Neural progenitor cell (in vitro differentiated cells): ENCODE measurements at regions not wholly inside any gene's neighbourhood (a gene's known extent, or its start where the extent isn't known, plus 50 kb on each side); places are given as distances from the start of the nearest gene placed in this dataset.

Source experiments
- DNase-seq: peaks from one replicate; pipeline ENCODE4 v3.0.0-alpha.2; 2016; ENCODE audit warnings: low spot score
- H2AFZ ChIP-seq: fragments of 200-600 bp; sonication (generic); replicated peaks from 2 replicates; pipeline ENCODE4 v1.6.1; 2016; ENCODE audit warnings: antibody characterized with exemption
- H3F3A ChIP-seq: fragments of 200-600 bp; sonication (generic); 2 replicates; pipeline ENCODE4 v1.6.1; 2016; ENCODE audit warnings: antibody characterized with exemption, low read depth
- H3K27ac ChIP-seq: fragments of 200-600 bp; sonication (generic); 2 replicates; pipeline ENCODE4 v1.5.1; 2016; ENCODE audit warnings: mild to moderate bottlenecking
- H3K27me3 ChIP-seq: fragments of 200-600 bp; sonication (generic); 2 replicates; pipeline ENCODE4 v1.6.1; 2016; ENCODE audit warnings: mild to moderate bottlenecking, moderate library complexity
- H3K36me3 ChIP-seq: fragments of 200-600 bp; sonication (generic); 2 replicates; pipeline ENCODE4 v1.5.1; 2016
- H3K4me1 ChIP-seq: fragments of 200-600 bp; sonication (generic); 2 replicates; pipeline ENCODE4 v1.6.1; 2016; ENCODE audit warnings: mixed run types
- H3K4me2 ChIP-seq: fragments of 200-600 bp; sonication (generic); 2 replicates; pipeline ENCODE4 v1.6.1; 2016
- H3K4me3 ChIP-seq: fragments of 200-600 bp; sonication (generic); 2 replicates; pipeline ENCODE4 v1.5.1; 2016
- H3K79me2 ChIP-seq: fragments of 200-600 bp; sonication (generic); 2 replicates; pipeline ENCODE4 v1.6.1; 2016; ENCODE audit warnings: low read depth
- H3K9ac ChIP-seq: fragments of 200-600 bp; sonication (generic); 2 replicates; pipeline ENCODE4 v1.6.1; 2016
- H3K9me3 ChIP-seq: fragments of 200-600 bp; sonication (generic); 2 replicates; pipeline ENCODE4 v1.5.1; 2016; ENCODE audit warnings: low read depth
- H4K20me1 ChIP-seq: fragments of 200-600 bp; sonication (generic); 2 replicates; pipeline ENCODE4 v1.6.1; 2016; ENCODE audit warnings: low read depth
- H3K27ac Mint-ChIP-seq: 3 replicates; pipeline ENCODE4 v1.8.0; 2021; ENCODE audit warnings: mixed read lengths
- H3K27me3 Mint-ChIP-seq: 2 replicates; pipeline ENCODE4 v1.8.0; 2022; ENCODE audit warnings: low read depth, mild to moderate bottlenecking, inconsistent platforms, moderate library complexity, mixed read lengths; ENCODE audit not compliant: insufficient read depth
- H3K36me3 Mint-ChIP-seq: 3 replicates; pipeline ENCODE4 v1.8.0; 2021; ENCODE audit warnings: mixed read lengths
- H3K4me1 Mint-ChIP-seq: 3 replicates; pipeline ENCODE4 v1.8.0; 2021; ENCODE audit warnings: mixed read lengths
- H3K4me3 Mint-ChIP-seq: 3 replicates; pipeline ENCODE4 v1.8.0; 2021; ENCODE audit warnings: mild to moderate bottlenecking, moderate library complexity, mixed read lengths
- H3K9me3 Mint-ChIP-seq: 3 replicates; pipeline ENCODE4 v1.8.0; 2020; ENCODE audit warnings: mixed read lengths
- EZH2 ChIP-seq: fragments of 200-600 bp; sonication (generic); IDR thresholded peaks from 2 replicates; pipeline ENCODE4 v1.6.1; 2017; ENCODE audit warnings: antibody characterized with exemption, mild to moderate bottlenecking, moderate library complexity
- EZH2phosphoT487 ChIP-seq: fragments of 200-600 bp; sonication (generic); IDR thresholded peaks from 2 replicates; pipeline ENCODE4 v1.6.1; 2017; ENCODE audit warnings: antibody characterized with exemption
- TF ChIP-seq, protein P1 (sequence below): fragments of 200-600 bp; sonication (generic); IDR thresholded peaks from 2 replicates; pipeline ENCODE4 v1.5.1; 2017; ENCODE audit warnings: antibody characterized with exemption, mild to moderate bottlenecking

DNA sequence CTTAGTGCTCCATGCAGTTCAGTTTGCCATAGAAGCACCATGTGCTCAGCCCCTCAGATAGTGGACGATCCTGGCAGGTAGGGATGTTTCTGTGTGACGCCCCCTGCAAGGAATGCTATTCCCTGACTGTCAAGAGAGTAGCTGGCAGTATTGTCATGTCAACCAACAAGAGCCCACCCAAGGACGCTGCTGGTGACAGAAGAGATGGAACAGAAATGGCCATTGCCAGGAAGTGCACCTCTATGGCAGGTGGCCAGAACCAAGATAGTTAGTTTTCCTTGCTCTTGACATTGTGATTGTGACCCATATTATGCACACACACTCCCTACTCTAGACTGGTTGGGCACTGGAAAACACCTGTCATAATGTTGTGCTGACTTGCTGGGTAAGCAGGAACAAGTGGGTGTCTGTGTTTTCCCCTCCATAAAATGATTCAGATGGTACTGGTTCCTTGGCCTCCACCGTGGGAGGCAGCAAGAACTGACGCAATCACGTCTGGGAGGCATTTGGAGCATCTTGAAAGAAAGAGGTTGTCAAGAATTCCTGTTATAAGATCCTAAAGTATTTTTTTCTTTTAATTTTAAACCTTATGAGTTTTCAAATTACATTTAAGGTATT is 507.9 kb downstream of the MID1IP1 start:
- peaks cover 6% of the 10 kb centered on the region for H3K4me1 Mint-ChIP-seq

DNA sequence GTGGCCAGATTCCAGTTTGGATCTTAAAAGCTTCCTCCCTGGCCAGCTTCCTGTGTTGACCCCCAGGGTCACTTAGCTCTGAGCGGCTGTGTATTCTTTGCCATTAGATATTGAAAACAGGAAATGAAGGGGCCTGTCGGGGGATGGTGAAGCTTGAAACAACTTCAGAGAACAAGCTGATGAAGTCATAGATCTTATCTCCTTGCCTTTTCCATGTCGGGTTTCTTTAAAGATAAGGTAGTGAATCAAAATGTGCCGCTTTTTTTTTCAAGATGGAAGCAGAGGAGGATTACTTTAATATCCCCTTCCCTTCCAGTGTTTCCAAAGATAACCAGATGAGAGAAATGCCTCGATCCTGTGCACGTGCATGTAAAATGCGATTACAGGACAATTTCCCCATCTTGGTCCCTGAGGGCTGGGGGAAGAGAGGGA is 508.5 kb downstream of the MID1IP1 start:
- no peak overlapping the region for H3K27ac Mint-ChIP-seq

More for the DNA sequence above, 507.9 kb downstream of the MID1IP1 start:
- H3K36me3 ChIP-seq = no peaks in the 10 kb centered on the region
- no peak overlapping the region for H2AFZ ChIP-seq
- H3K27me3 ChIP-seq = no peaks in the 10 kb centered on the region
- no peaks in the 10 kb centered on the region for H4K20me1 ChIP-seq
- H3K79me2 ChIP-seq = no peaks in the 10 kb centered on the region
- H3K9me3 Mint-ChIP-seq = peaks cover 13% of the 10 kb centered on the region
- H3K27ac Mint-ChIP-seq = no peak overlapping the region
- no peaks in the 10 kb centered on the region for H3F3A ChIP-seq
- H3K4me3 ChIP-seq = no peak overlapping the region
- H3K9ac ChIP-seq = no peak overlapping the region
- no peaks in the 10 kb centered on the region for H3K9me3 ChIP-seq
- peaks cover 3% of the 10 kb centered on the region for H3K27me3 Mint-ChIP-seq
- no peak overlapping the region for H3K4me3 Mint-ChIP-seq
- H3K36me3 Mint-ChIP-seq = no peaks in the 10 kb centered on the region
- H3K4me1 ChIP-seq = no peaks in the 10 kb centered on the region
- no peak overlapping the region for H3K4me2 ChIP-seq
- no peak for DNase-seq
- H3K27ac ChIP-seq = no peak overlapping the region
- no peak for TF ChIP-seq EZH2phosphoT487
- TF ChIP-seq, protein P1, sequence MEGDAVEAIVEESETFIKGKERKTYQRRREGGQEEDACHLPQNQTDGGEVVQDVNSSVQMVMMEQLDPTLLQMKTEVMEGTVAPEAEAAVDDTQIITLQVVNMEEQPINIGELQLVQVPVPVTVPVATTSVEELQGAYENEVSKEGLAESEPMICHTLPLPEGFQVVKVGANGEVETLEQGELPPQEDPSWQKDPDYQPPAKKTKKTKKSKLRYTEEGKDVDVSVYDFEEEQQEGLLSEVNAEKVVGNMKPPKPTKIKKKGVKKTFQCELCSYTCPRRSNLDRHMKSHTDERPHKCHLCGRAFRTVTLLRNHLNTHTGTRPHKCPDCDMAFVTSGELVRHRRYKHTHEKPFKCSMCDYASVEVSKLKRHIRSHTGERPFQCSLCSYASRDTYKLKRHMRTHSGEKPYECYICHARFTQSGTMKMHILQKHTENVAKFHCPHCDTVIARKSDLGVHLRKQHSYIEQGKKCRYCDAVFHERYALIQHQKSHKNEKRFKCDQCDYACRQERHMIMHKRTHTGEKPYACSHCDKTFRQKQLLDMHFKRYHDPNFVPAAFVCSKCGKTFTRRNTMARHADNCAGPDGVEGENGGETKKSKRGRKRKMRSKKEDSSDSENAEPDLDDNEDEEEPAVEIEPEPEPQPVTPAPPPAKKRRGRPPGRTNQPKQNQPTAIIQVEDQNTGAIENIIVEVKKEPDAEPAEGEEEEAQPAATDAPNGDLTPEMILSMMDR = no peak
- TF ChIP-seq EZH2 = no peak

DNA sequence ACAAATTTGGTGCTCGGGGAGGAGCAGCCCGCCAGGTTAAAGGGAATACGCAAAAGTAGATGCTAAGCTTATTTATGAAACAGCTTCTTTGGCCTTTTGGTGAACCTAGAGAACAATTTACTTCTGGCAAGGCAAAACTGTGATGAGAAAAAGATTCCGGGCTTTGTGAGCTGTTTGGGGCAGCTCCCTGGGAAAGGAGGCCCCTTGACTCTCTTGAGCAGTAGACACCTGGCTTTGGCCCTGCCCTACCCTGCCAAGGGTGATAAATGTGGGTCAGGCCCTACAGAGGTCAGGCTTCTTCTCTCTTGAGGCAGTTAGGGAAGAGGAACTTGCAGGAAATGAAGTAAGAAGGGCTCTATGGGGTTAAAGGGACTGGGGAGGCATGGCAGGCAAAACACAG is 509.6 kb downstream of the MID1IP1 start:
- H3K4me3 Mint-ChIP-seq = no peak overlapping the region
- H2AFZ ChIP-seq = no peak overlapping the region
- H3K4me1 ChIP-seq = no peaks in the 10 kb centered on the region
- H3F3A ChIP-seq = no peaks in the 10 kb centered on the region
- H3K79me2 ChIP-seq = no peaks in the 10 kb centered on the region
- no peaks in the 10 kb centered on the region for H3K9me3 ChIP-seq
- H3K36me3 ChIP-seq = no peaks in the 10 kb centered on the region
- no peak overlapping the region for H3K4me3 ChIP-seq
- no peak overlapping the region for H3K27ac Mint-ChIP-seq
- H3K27me3 Mint-ChIP-seq = peaks cover 4% of the 10 kb centered on the region
- no peak overlapping the region for H3K9ac ChIP-seq
- H3K36me3 Mint-ChIP-seq = no peaks in the 10 kb centered on the region
- H3K27me3 ChIP-seq = no peaks in the 10 kb centered on the region
- DNase-seq = no peak
- no peak overlapping the region for H3K27ac ChIP-seq
- H3K9me3 Mint-ChIP-seq = peaks cover 7% of the 10 kb centered on the region
- TF ChIP-seq EZH2 (no peak), EZH2phosphoT487 (no peak)
- TF ChIP-seq, protein P1 = no peak
- H3K4me1 Mint-ChIP-seq = peaks cover 6% of the 10 kb centered on the region
- H3K4me2 ChIP-seq = no peak overlapping the region
- no peaks in the 10 kb centered on the region for H4K20me1 ChIP-seq

More for the DNA sequence above, 508.5 kb downstream of the MID1IP1 start:
- Histone ChIP-seq H3K27ac (no peak overlapping the region), H3K79me2 (no peaks in the 10 kb centered on the region), H3K9ac (no peak overlapping the region), H3K9me3 (no peaks in the 10 kb centered on the region), H3K36me3 (no peaks in the 10 kb centered on the region), H2AFZ (no peak overlapping the region), H3K27me3 (no peaks in the 10 kb centered on the region), H3K4me3 (no peak overlapping the region), H3K4me2 (no peak overlapping the region), H4K20me1 (no peaks in the 10 kb centered on the region), H3F3A (no peaks in the 10 kb centered on the region), H3K4me1 (no peaks in the 10 kb centered on the region)
- peaks cover 8% of the 10 kb centered on the region for H3K9me3 Mint-ChIP-seq
- peaks cover 6% of the 10 kb centered on the region for H3K4me1 Mint-ChIP-seq
- peaks cover 3% of the 10 kb centered on the region for H3K27me3 Mint-ChIP-seq
- TF ChIP-seq EZH2phosphoT487 (no peak), EZH2 (no peak)
- TF ChIP-seq, protein P1 = no peak
- DNase-seq = no peak
- no peaks in the 10 kb centered on the region for H3K36me3 Mint-ChIP-seq
- no peak overlapping the region for H3K4me3 Mint-ChIP-seq
